Heart left ventricle (tissue), 13 donors: ENCODE measurements at regions not wholly inside any gene's neighbourhood (a gene's known extent, or its start where the extent isn't known, plus 50 kb on each side); places are given as distances from the start of the nearest gene placed in this dataset.

Experiments used
- CTCF ChIP-seq, 12 donors: fragments of 200-600 bp; sonication (generic) in 4 of 12; IDR thresholded peaks; one replicate each; pipeline versions ENCODE4 v1.5.0 to v1.8.0; 2018 to 2022; ENCODE audit warnings: antibody characterized with exemption in 12 of 12, mild to moderate bottlenecking in 5 of 12
- POLR2A ChIP-seq, 2 donors: fragments of 450-650 bp; IDR thresholded peaks; one replicate each; pipeline ENCODE4 v1.6.1; 2017; ENCODE audit warnings: antibody characterized with exemption in 2 of 2, mild to moderate bottlenecking in 2 of 2, moderate library complexity in 2 of 2
- donor health status: ischemic (EF 13 %, LVEDD 7.1; RV severe dilation, severe dysfunction).
- donor health status: DM: no; HTN: yes; CAD: no.
- donor health status: DM: no; HTN: no; CAD: no.
- donor health status: ischemic (EF 25% LVEDD 6.9; RV normal size, moderate dysfunction).
- donor health status: ischemic (EF 25% LVEDD 5.7; RV mildly dilated, moderate dysfunction).
- donor health status: ischemic (EF 35%, LVEDD 5.7; RV mildly dilated, moderate dysfunction).
- donor health status: nonischemic (EF 11% LVEDD 7.7; RV severe dilation, severe dysfunction).
- donor health status: DM: yes; HTN: yes; CAD: no.
- donor health status: PGD.
- donor health status: ischemic (EF 29% LVEDD 5.4; RV normal size, mild dysfunction).
- donor health status: nonischemic (EF 23%, LVEDD 6.1; RV moderate dilation, normal function).

- TF ChIP-seq CTCF (IDR thresholded peaks at IDR 0.05) = no peak
- TF ChIP-seq POLR2A (IDR thresholded peaks at IDR 0.05) = no peak
Observed at GRCh38 chr9:25918761-25919160, 240.5 kb upstream of the TUSC1 start.
